Stimulated activated naive CD8-positive, alpha-beta T cell treated with anti-CD3 and anti-CD28 coated beads, Interleukin-15, Interleukin-2, amounts not matched to agents 100 ng/mL and 50 ng/mL, for 24 hours (primary cell): ENCODE measurements at regions not wholly inside any gene's neighbourhood (a gene's known extent, or its start where the extent isn't known, plus 50 kb on each side); places are given as distances from the start of the nearest gene placed in this dataset.

Experiments
- H3K27ac Mint-ChIP-seq: one replicate; pipeline ENCODE4 v1.8.0; 2021; ENCODE audit warnings: mild to moderate bottlenecking, mixed read lengths
- H3K27me3 Mint-ChIP-seq: one replicate; pipeline ENCODE4 v1.8.0; 2021; ENCODE audit warnings: mixed read lengths
- H3K36me3 Mint-ChIP-seq: one replicate; pipeline ENCODE4 v1.8.0; 2021; ENCODE audit warnings: low read depth, mixed read lengths
- H3K4me1 Mint-ChIP-seq: one replicate; pipeline ENCODE4 v1.8.0; 2021; ENCODE audit warnings: low read depth, mixed read lengths
- H3K4me3 Mint-ChIP-seq: one replicate; pipeline ENCODE4 v1.8.0; 2021; ENCODE audit warnings: mild to moderate bottlenecking, mixed read lengths
- H3K9me3 Mint-ChIP-seq: one replicate; pipeline ENCODE4 v1.8.0; 2021; ENCODE audit warnings: mixed read lengths

- H3K36me3 Mint-ChIP-seq, result no peaks in the 10 kb centered on the region
- H3K4me1 Mint-ChIP-seq, result no peaks in the 10 kb centered on the region
- H3K27ac Mint-ChIP-seq, result no peak overlapping the region
- H3K9me3 Mint-ChIP-seq, result no peaks in the 10 kb centered on the region
- no peak overlapping the region for H3K4me3 Mint-ChIP-seq
- H3K27me3 Mint-ChIP-seq, result peaks cover 6% of the 10 kb centered on the region
These were observed 81.7 kb upstream of the POU1F1 start for GRCh38 chr3:87358066-87358465.

- peaks cover 4% of the 10 kb centered on the region for H3K27me3 Mint-ChIP-seq
- H3K36me3 Mint-ChIP-seq, result no peaks in the 10 kb centered on the region
- no peak overlapping the region for H3K27ac Mint-ChIP-seq
- H3K4me3 Mint-ChIP-seq, result no peak overlapping the region
- H3K9me3 Mint-ChIP-seq, result no peaks in the 10 kb centered on the region
- H3K4me1 Mint-ChIP-seq, result no peaks in the 10 kb centered on the region
These were observed 78.0 kb upstream of the POU1F1 start for GRCh38 chr3:87354398-87354797.

GRCh38 chr3:87351937-87352336, 75.6 kb upstream of the POU1F1 start:
- Mint-ChIP-seq H3K27me3 (peaks cover 4% of the 10 kb centered on the region), H3K9me3 (no peaks in the 10 kb centered on the region), H3K4me3 (no peak overlapping the region), H3K36me3 (no peaks in the 10 kb centered on the region), H3K4me1 (no peaks in the 10 kb centered on the region), H3K27ac (no peak overlapping the region)

- H3K4me1 Mint-ChIP-seq, result no peaks in the 10 kb centered on the region
- no peak overlapping the region for H3K27ac Mint-ChIP-seq
- H3K27me3 Mint-ChIP-seq, result peaks cover 4% of the 10 kb centered on the region
- H3K4me3 Mint-ChIP-seq, result no peak overlapping the region
- no peaks in the 10 kb centered on the region for H3K36me3 Mint-ChIP-seq
- H3K9me3 Mint-ChIP-seq, result no peaks in the 10 kb centered on the region
These were observed 74.2 kb upstream of the POU1F1 start for GRCh38 chr3:87350367-87351199.

GRCh38 chr3:87349833-87350232, 73.4 kb upstream of the POU1F1 start:
- Mint-ChIP-seq H3K4me1 (no peaks in the 10 kb centered on the region), H3K4me3 (no peak overlapping the region), H3K27me3 (peaks cover 4% of the 10 kb centered on the region), H3K9me3 (no peaks in the 10 kb centered on the region), H3K36me3 (no peaks in the 10 kb centered on the region), H3K27ac (no peak overlapping the region)

- Mint-ChIP-seq H3K9me3 (no peaks in the 10 kb centered on the region), H3K27ac (no peak overlapping the region), H3K4me1 (peaks cover 19% of the 10 kb centered on the region), H3K27me3 (peaks cover 2% of the 10 kb centered on the region), H3K36me3 (no peaks in the 10 kb centered on the region), H3K4me3 (no peak overlapping the region)
These were observed 60.4 kb upstream of the POU1F1 start for GRCh38 chr3:87336761-87337160.

- Mint-ChIP-seq H3K4me1 (peaks cover 19% of the 10 kb centered on the region), H3K27ac (no peak overlapping the region), H3K36me3 (no peaks in the 10 kb centered on the region), H3K9me3 (no peaks in the 10 kb centered on the region), H3K4me3 (no peak overlapping the region), H3K27me3 (peaks cover 2% of the 10 kb centered on the region)
These were observed 59.5 kb upstream of the POU1F1 start for GRCh38 chr3:87335931-87336330.

- peak overlapping the region; percentile 50 for H3K27ac Mint-ChIP-seq
- H3K4me1 Mint-ChIP-seq, result peaks cover 19% of the 10 kb centered on the region
- H3K4me3 Mint-ChIP-seq, result peak overlapping the region; percentile 11
- H3K36me3 Mint-ChIP-seq, result no peaks in the 10 kb centered on the region
- H3K27me3 Mint-ChIP-seq, result peaks cover 2% of the 10 kb centered on the region
- no peaks in the 10 kb centered on the region for H3K9me3 Mint-ChIP-seq
These were observed 57.1 kb upstream of the POU1F1 start for GRCh38 chr3:87333393-87333892.

GRCh38 chr3:87332789-87333188, 56.4 kb upstream of the POU1F1 start:
- Mint-ChIP-seq H3K27ac (peak overlapping the region; percentile 50), H3K9me3 (no peaks in the 10 kb centered on the region), H3K4me3 (no peak overlapping the region), H3K27me3 (peaks cover 2% of the 10 kb centered on the region), H3K4me1 (peaks cover 19% of the 10 kb centered on the region), H3K36me3 (no peaks in the 10 kb centered on the region)

- no peak overlapping the region for H3K27ac Mint-ChIP-seq
- H3K4me1 Mint-ChIP-seq, result peaks cover 18% of the 10 kb centered on the region
- no peak overlapping the region for H3K4me3 Mint-ChIP-seq
- H3K9me3 Mint-ChIP-seq, result peaks cover 3% of the 10 kb centered on the region
- H3K27me3 Mint-ChIP-seq, result peaks cover 6% of the 10 kb centered on the region
- H3K36me3 Mint-ChIP-seq, result no peaks in the 10 kb centered on the region
These were observed 52.7 kb upstream of the POU1F1 start for GRCh38 chr3:87329065-87329464.
